Epithelial cell of esophagus (primary cell): ENCODE measurements at regions not wholly inside any gene's neighbourhood (a gene's known extent, or its start where the extent isn't known, plus 50 kb on each side); places are given as distances from the start of the nearest gene placed in this dataset.

Experiments
- DNase-seq: peaks from one replicate; pipeline ENCODE4 v3.0.0; 2010; ENCODE audit warnings: low read depth
- H3K4me3 ChIP-seq: 2 replicates; pipeline ENCODE4 v1.5.1; 2011; ENCODE audit warnings: mild to moderate bottlenecking, low read length, control low read depth
- TF ChIP-seq, protein P1 (sequence below): IDR thresholded peaks from 2 replicates; pipeline ENCODE4 v1.5.1; 2011; ENCODE audit warnings: low read depth, mild to moderate bottlenecking, low read length, control low read depth, inconsistent platforms; ENCODE audit not compliant: insufficient read depth; ENCODE audit errors: missing control alignments

DNA sequence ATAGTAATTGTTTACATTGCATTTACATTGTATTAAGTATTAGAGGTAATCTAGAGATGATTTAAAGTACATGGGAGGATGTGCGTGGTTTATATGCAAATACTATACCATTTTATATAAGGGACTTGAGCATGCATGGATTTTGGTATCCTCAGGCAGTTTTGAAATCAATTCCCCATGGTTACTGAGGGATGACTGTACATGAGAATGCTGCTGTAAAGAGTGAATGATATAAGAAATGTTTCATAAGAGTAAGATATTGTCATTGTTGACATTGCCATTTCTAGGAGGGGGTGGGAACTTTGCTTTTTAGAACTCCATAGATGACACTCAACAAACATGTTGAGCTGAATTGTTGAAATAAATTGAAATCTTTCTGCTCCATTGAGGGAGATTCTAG is 185.0 kb downstream of the SEMA6A start:
- no peak overlapping the region for H3K4me3 ChIP-seq
- peak; percentile 60 for DNase-seq
- TF ChIP-seq, protein P1, sequence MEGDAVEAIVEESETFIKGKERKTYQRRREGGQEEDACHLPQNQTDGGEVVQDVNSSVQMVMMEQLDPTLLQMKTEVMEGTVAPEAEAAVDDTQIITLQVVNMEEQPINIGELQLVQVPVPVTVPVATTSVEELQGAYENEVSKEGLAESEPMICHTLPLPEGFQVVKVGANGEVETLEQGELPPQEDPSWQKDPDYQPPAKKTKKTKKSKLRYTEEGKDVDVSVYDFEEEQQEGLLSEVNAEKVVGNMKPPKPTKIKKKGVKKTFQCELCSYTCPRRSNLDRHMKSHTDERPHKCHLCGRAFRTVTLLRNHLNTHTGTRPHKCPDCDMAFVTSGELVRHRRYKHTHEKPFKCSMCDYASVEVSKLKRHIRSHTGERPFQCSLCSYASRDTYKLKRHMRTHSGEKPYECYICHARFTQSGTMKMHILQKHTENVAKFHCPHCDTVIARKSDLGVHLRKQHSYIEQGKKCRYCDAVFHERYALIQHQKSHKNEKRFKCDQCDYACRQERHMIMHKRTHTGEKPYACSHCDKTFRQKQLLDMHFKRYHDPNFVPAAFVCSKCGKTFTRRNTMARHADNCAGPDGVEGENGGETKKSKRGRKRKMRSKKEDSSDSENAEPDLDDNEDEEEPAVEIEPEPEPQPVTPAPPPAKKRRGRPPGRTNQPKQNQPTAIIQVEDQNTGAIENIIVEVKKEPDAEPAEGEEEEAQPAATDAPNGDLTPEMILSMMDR, result no peak

DNA sequence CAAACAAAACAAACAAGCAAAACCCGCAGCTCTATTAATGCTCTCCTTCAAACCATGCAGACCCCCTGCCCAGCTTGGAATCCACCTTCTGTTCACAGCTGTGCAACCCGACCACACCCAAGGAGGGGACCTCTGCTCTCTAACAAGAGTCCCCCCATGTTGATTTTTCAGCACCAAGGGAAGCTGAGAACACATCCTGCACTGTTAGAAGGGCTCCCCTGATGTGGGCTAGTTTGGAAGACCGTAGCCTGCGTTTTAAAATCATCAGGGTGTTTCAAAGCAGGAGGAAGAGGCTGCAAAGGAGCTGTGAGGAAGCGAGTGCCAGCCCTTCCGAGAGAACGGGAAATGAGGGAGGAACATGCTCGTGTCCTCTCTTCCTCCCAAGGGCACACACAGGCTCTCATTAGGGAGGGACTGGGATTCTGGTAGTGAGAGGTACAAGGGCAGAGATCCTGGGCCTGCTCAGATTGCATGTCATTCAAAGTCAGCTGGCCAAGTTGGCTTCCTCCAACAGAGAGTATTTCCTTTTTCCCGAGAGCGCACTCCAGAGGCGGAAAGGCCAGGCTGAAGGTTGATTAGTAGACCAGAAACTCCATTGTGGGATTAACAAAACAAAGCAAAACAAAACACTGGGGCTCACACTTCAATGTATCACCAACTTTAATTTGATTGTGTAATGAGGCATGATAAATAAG is 185.9 kb downstream of the SEMA6A start:
- DNase-seq, result no peak
- H3K4me3 ChIP-seq, result no peak overlapping the region
- TF ChIP-seq, protein P1, result no peak

DNA sequence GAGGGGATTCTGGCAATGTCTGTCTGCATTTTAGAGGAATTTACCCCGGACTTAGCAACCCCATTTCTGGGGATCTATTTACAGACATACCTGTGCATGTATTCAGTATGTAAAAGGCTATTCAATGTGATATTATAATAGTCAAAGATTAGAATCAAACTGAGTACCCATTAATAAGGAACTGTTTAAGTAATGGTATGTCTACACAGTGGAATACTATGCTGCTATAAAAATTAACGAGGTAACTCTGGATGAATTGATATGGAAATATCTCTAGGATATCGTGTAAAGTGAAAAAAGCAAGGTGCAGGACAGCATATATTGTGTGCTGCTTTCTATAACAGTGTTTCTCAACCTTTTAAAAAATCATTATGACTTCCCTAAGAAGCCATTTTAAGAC is 186.9 kb downstream of the SEMA6A start:
- no peak overlapping the region for H3K4me3 ChIP-seq
- DNase-seq, result no peak
- TF ChIP-seq, protein P1, result no peak

DNA sequence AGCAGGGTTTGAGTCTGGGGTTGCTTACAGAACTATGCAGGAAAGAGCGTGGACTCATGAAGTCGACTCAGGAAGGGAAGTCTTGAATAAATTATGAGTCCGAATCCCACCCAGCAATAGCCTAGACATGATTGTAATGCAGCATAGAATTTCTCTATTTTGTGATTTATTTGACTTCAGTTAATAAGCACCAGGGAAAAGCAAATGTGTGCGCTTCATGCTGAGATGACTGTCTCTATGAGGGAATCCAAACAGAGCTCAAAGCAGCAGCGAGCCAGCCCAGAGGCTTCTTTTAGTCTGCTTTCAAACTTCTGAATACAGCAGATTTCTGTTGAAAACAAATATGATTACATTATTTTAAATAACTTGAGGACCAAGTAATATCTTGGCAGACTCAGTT is 188.0 kb downstream of the SEMA6A start:
- TF ChIP-seq, protein P1, result no peak
- H3K4me3 ChIP-seq, result no peak overlapping the region

DNA sequence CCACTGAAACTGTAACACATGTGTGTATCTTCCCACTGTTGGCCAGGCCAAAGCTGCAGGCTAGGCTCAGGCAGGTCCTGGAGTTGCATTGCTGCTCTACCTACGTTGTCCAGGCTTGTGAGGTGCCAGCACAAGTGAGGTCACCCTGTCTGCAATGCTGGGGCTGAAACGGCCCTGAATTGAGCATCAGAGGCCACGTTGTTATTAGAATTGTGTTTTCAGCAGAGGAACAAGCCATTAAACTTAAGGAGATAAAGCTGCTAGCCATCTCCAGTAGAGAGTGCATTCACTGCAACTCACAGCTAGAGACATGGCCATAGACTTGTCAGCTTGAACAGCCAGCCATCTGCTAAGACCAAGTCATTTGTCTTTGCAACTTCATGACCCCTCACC is 191.8 kb downstream of the SEMA6A start:
- DNase-seq, result no peak
- no peak overlapping the region for H3K4me3 ChIP-seq
- TF ChIP-seq, protein P1, result no peak

More for the DNA sequence above, 188.0 kb downstream of the SEMA6A start:
- no peak for DNase-seq

DNA sequence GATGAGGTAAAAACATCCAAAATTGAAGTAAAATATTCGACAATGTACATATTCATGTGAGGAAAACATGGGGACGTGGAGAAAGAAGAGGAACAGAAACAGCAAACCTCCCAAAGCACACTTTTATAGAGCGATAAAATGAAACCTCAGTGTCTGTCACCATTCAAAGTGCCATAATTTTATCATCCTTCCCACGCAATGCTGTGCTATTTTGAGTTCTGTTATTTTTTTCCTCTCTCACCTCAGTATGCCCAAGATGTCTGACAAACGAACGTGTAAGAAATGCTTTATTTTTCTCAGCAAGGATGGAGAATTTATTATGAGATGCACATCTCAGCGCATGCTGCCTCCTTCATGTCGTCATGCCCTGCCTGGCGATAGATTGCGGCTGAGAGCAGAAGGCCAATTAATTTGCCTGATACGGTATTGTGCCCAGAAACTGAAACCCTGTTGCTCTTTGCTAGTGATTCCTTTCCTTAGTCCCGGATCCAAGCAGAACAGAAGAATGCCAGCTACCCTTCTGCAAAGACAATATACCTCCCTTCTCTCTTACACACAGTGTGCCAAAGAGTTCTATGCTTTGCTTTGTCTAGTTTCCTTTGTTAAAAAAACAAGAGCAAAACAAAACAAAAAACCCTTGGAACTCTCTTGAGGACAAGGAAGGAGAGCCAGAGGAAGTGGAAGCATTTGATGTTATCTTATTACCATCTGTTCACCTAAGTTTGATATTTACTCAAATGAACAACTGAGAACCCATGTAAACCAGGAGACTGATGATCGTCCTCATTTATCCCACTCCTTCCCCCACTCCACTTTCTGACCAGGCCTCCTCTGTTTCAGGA is 192.4 kb downstream of the SEMA6A start:
- H3K4me3 ChIP-seq, result no peak overlapping the region
- no peak for DNase-seq
- TF ChIP-seq, protein P1, result no peak
